CD4-positive, alpha-beta memory T cell (primary cell): ENCODE measurements at regions not wholly inside any gene's neighbourhood (a gene's known extent, or its start where the extent isn't known, plus 50 kb on each side); places are given as distances from the start of the nearest gene placed in this dataset.

Source experiments
- CTCF ChIA-PET: fragments of 350-600 bp; sonication (Branson Sonifier 250); formaldehyde crosslinking; loops from one replicate; lab custom pipeline; 2021; ENCODE audit warnings: inconsistent platforms; ENCODE audit not compliant: partially characterized antibody; lab: Charles Lee
- POLR2A ChIA-PET: fragments of 350-600 bp; sonication (Branson Sonifier 250); formaldehyde crosslinking; loops from one replicate; lab custom pipeline; 2021; ENCODE audit not compliant: partially characterized antibody; lab: Charles Lee
- DNase-seq, 5 donors: peaks; one replicate each; pipeline versions ENCODE4 v3.0.0 to v3.0.0-alpha.2; 2020 to 2022; ENCODE audit warnings: mixed read lengths in 1 of 5
- H3K27ac ChIP-seq: one replicate; pipeline ENCODE4 v1.7.0; 2013; ENCODE audit warnings: low read depth, low read length
- H3K27me3 ChIP-seq: 2 replicates; pipeline ENCODE4 v1.7.0; 2013; ENCODE audit warnings: mild to moderate bottlenecking, low read length, moderate library complexity; ENCODE audit not compliant: insufficient read depth
- H3K36me3 ChIP-seq: 2 replicates; pipeline ENCODE4 v1.7.0; 2013; ENCODE audit warnings: mild to moderate bottlenecking, low read length, moderate library complexity; ENCODE audit not compliant: insufficient read depth
- H3K4me1 ChIP-seq: 2 replicates; pipeline ENCODE4 v1.7.0; 2013; ENCODE audit warnings: mild to moderate bottlenecking, low read length, moderate library complexity; ENCODE audit not compliant: insufficient read depth
- H3K4me3 ChIP-seq, 2 donors: one replicate each; pipeline ENCODE4 v1.7.0; 2013; ENCODE audit warnings: low read length in 2 of 2, mild to moderate bottlenecking in 1 of 2
- H3K9me3 ChIP-seq, 2 donors: one replicate each; pipeline ENCODE4 v1.7.0; 2013; ENCODE audit warnings: low read length in 2 of 2, control low read depth in 1 of 2; ENCODE audit not compliant: control insufficient read depth in 1 of 2
- H3K27ac Mint-ChIP-seq, 7 donors: one replicate each; pipeline ENCODE4 v1.8.0; 2020 to 2021; ENCODE audit warnings: mixed read lengths in 7 of 7, mild to moderate bottlenecking in 6 of 7, inconsistent platforms in 3 of 7, moderate library complexity in 3 of 7
- H3K27me3 Mint-ChIP-seq, 2 donors: one replicate each; pipeline ENCODE4 v1.8.0; 2020 to 2021; ENCODE audit warnings: mixed read lengths in 2 of 2
- H3K36me3 Mint-ChIP-seq, 2 donors: one replicate each; pipeline ENCODE4 v1.8.0; 2020 to 2021; ENCODE audit warnings: mixed read lengths in 2 of 2, inconsistent platforms in 1 of 2, mild to moderate bottlenecking in 1 of 2
- H3K4me1 Mint-ChIP-seq, 4 donors: one replicate each; pipeline ENCODE4 v1.8.0; 2020 to 2021; ENCODE audit warnings: mixed read lengths in 4 of 4, mild to moderate bottlenecking in 1 of 4
- H3K4me3 Mint-ChIP-seq, 8 donors: one replicate each; pipeline ENCODE4 v1.8.0; 2020 to 2021; ENCODE audit warnings: mixed read lengths in 8 of 8, mild to moderate bottlenecking in 7 of 8, moderate library complexity in 6 of 8, inconsistent platforms in 3 of 8
- H3K9me3 Mint-ChIP-seq, 8 donors: one replicate each; pipeline ENCODE4 v1.8.0; 2020 to 2021; ENCODE audit warnings: mixed read lengths in 8 of 8, mild to moderate bottlenecking in 5 of 8, inconsistent platforms in 3 of 8, moderate library complexity in 1 of 8
- intact Hi-C: fragments of 100-400 bp; cut with micrococcal nuclease; formaldehyde crosslinking; loops from one replicate; pipeline ENCODE4 v1.15.1; 2023

DNA sequence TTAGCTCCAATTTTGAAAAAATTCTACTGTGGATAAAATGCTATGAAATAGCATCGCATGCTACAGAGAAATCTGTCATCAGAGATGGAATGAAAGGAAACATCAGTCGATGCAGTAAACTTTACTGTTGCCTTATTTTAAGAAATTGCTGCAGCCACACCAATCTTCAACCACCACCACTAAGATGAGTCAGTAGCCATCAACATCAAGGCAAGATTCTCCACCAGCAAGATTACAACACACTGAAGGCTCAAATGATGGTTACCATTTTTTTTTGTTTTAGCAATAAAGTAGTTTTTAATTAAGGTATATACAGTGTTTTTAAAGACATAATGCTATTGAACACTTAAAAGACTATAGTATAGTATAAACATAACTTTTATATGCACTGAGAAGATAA lies 95.6 kb upstream of the JUN start:
- ChIA-PET POLR2A (no interaction called here), CTCF (no interaction called here)
- Mint-ChIP-seq H3K9me3 (no peaks in the 10 kb centered on the region), H3K4me1 (peaks cover 0 to 4% (median 2%) of the 10 kb centered on the region in 4 donors), H3K27me3 (peaks cover 0 to 2% of the 10 kb centered on the region in 2 donors), H3K4me3 (no peak overlapping the region), H3K27ac (no peak overlapping the region), H3K36me3 (no peaks in the 10 kb centered on the region)
- H3K9me3 ChIP-seq = no peaks in the 10 kb centered on the region
- intact Hi-C loops = no loop called here
- H3K4me1 ChIP-seq = peaks cover 3% of the 10 kb centered on the region
- H3K27me3 ChIP-seq = no peaks in the 10 kb centered on the region
- no peaks in the 10 kb centered on the region for H3K36me3 ChIP-seq
- no peak overlapping the region for H3K27ac ChIP-seq
- no peak for DNase-seq
- no peak overlapping the region for H3K4me3 ChIP-seq

DNA sequence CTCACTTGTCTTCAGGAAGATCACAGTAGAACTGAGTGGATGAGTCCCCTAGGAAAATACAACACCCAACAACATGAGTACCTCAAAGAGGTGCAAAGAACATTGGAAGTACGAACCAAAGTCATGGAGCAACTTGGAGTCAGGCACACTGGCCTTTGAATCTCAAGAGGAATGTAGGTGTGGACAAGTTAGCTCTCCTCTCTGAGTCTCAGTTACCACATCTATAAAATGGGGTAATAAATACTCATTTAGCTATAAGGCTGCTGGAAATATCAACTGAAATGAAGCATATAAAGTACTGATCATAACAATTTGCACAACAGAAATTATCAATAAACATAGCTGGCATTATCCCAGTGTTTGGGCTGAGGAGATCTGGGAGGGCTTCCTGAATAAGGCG lies 96.7 kb upstream of the JUN start:
- Mint-ChIP-seq H3K27me3 (peaks cover 0 to 2% of the 10 kb centered on the region in 2 donors), H3K36me3 (no peaks in the 10 kb centered on the region), H3K4me3 (no peak overlapping the region), H3K9me3 (no peaks in the 10 kb centered on the region), H3K27ac (no peak overlapping the region), H3K4me1 (peaks cover 3 to 10% (median 9%) of the 10 kb centered on the region in 4 donors)
- DNase-seq = no peak
- H3K4me3 ChIP-seq = no peak overlapping the region
- intact Hi-C loops = no loop called here
- no peaks in the 10 kb centered on the region for H3K9me3 ChIP-seq
- H3K4me1 ChIP-seq = peaks cover 11% of the 10 kb centered on the region
- H3K36me3 ChIP-seq = no peaks in the 10 kb centered on the region
- POLR2A ChIA-PET = no interaction called here
- no peak overlapping the region for H3K27ac ChIP-seq
- CTCF ChIA-PET = no interaction called here
- H3K27me3 ChIP-seq = no peaks in the 10 kb centered on the region

DNA sequence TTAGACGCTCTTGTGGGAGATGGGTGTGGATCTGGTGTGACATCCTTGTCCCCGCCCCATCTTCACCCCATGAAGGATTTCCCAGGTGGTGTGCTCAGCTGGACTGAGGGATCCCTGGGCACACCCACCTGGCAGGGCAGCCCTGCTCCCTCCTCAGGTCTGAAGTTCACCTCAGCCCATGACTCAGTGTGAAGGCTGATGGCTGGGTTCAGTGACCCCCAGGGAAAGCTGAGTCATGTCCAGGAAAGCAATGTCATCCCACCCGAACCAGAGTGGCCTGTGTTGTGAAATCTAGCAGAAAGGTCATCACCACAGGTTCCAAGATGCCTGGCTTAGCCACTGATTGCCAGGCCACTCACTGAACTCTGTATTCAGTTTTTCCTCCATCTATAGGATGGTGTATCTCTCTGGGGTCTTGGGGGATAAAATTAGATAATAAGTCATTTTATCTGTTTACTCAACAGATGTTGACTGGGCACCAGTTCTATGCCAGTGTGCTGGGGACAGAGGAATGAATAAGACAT lies 97.7 kb upstream of the JUN start:
- no peaks in the 10 kb centered on the region for H3K9me3 ChIP-seq
- intact Hi-C loops = no loop called here
- Mint-ChIP-seq H3K36me3 (no peaks in the 10 kb centered on the region), H3K9me3 (no peaks in the 10 kb centered on the region), H3K27ac (no peak overlapping the region), H3K27me3 (peaks cover 0 to 2% of the 10 kb centered on the region in 2 donors), H3K4me1 (peaks cover 9 to 20% (median 17%) of the 10 kb centered on the region in 4 donors), H3K4me3 (no peak overlapping the region)
- no peak for DNase-seq
- no peaks in the 10 kb centered on the region for H3K27me3 ChIP-seq
- ChIA-PET POLR2A (no interaction called here), CTCF (no interaction called here)
- H3K4me1 ChIP-seq = peaks cover 20% of the 10 kb centered on the region
- H3K4me3 ChIP-seq = no peak overlapping the region
- no peaks in the 10 kb centered on the region for H3K36me3 ChIP-seq
- H3K27ac ChIP-seq = no peak overlapping the region

DNA sequence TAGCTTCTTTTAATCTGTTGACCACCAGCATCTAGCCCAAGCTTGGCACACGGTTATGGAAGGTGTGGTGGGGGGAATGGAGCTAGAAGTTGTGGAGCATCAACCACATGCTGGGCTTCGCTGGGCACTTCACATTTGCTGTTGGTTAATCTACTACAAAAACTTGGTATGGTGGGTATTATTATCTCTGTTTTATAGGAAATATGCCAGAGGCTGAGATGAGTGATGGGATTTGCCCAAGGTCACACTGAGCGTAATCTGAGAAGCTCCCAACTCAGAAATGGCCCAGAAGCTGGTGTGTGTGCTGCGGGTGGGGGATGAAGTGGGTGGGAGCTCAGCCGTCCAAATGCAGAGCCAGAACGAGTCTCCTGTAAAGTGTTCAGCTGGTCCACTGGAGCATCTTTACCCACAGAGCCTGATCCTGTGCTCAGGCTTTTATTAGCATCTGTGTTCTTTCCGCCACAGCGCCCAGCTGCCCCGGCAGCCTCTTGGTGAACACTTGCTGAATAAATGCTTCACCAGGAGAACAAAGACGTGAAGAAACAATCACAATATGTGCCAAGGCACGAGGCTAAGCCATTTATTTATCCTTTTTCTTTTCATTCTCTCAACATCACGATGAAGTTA lies 98.6 kb upstream of the JUN start:
- intact Hi-C loops = no loop called here
- Mint-ChIP-seq H3K27ac (no peak overlapping the region), H3K9me3 (no peaks in the 10 kb centered on the region), H3K27me3 (peaks cover 0 to 2% of the 10 kb centered on the region in 2 donors), H3K4me3 (no peak overlapping the region), H3K4me1 (peaks cover 15 to 29% (median 23%) of the 10 kb centered on the region in 4 donors), H3K36me3 (no peaks in the 10 kb centered on the region)
- peaks cover 23% of the 10 kb centered on the region for H3K4me1 ChIP-seq
- H3K27ac ChIP-seq = no peak overlapping the region
- no peaks in the 10 kb centered on the region for H3K36me3 ChIP-seq
- no peak for DNase-seq
- no peaks in the 10 kb centered on the region for H3K9me3 ChIP-seq
- ChIA-PET POLR2A (no interaction called here), CTCF (no interaction called here)
- H3K27me3 ChIP-seq = no peaks in the 10 kb centered on the region
- no peak overlapping the region for H3K4me3 ChIP-seq

DNA sequence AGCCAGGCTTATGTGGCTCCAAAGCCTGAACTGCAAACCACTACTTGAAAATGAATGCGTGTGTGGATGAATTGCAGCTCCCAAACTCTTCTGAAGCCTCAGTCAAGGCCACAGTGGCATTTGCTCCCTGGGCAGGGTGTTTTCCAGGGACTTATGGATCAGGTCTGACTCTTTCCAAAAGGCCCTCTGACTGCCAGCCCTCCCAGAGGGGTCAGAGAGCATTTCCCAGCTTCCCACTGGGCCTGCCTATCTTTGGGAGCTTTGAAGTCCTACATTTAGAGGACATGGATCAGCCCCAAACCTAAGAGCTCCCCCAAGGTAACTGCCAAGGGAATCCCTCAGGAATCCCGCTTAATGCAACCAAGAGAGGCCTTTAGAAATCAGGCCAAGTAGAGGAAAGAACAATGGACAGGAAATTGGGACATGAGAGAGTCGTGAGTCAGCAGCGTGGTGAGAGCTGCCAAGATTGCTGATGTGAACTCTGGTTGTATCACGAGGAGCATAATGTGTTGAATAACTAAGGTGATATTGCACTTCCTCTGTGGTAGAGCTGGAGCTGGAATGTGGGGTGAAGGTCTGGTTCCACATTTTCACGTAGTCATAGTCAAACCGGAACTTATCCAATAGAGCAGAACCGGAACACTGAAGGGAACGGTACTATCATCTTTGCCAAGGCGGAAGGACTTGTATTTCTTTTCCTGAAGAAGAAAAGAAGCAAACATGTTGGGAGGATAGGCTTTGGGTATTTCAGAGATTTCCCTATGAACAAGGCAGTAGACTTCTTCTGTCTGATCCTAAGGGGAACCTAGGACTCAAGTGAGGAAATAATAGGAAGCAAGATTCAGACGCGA lies 99.4 kb upstream of the JUN start:
- Histone ChIP-seq H3K36me3 (no peaks in the 10 kb centered on the region), H3K9me3 (no peaks in the 10 kb centered on the region), H3K27me3 (no peaks in the 10 kb centered on the region), H3K4me3 (no peak overlapping the region), H3K4me1 (peaks cover 23% of the 10 kb centered on the region), H3K27ac (no peak overlapping the region)
- peaks cover 0 to 2% of the 10 kb centered on the region in 2 donors for H3K27me3 Mint-ChIP-seq
- no peak overlapping the region for H3K27ac Mint-ChIP-seq
- DNase-seq = no peak
- ChIA-PET POLR2A (no interaction called here), CTCF (no interaction called here)
- no peaks in the 10 kb centered on the region for H3K36me3 Mint-ChIP-seq
- no peaks in the 10 kb centered on the region for H3K9me3 Mint-ChIP-seq
- no peak overlapping the region for H3K4me3 Mint-ChIP-seq
- intact Hi-C loops = no loop called here
- H3K4me1 Mint-ChIP-seq = peaks cover 15 to 29% (median 23%) of the 10 kb centered on the region in 4 donors

DNA sequence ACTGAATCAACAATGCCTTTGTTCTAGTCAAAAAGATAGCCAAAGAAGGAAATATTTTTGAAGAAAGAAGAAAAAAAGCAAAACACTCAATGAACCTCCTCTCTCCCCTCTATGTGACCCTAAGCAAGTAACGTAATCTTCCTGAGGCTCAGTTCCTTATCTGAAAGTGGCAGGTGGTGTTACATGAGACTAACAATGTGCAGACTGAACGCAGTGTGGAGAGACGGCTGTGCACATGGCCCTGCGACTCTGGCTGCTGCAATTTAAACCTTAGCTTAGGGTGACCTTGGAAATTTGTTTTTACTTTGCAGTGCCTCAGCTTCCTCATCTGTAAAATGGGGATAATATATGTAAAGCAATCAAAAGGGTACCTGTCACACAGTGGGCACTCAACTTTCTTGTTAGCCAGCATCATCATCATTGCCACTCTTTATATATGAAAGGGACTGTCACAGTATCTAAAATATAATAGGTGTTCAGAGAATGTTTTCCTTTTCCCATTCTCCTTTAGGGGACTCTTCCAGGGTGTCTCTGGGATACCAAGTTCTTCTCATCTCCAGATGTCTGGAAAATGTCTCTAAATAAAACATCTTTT lies 100.1 kb upstream of the JUN start:
- no peaks in the 10 kb centered on the region for H3K27me3 ChIP-seq
- Mint-ChIP-seq H3K36me3 (no peaks in the 10 kb centered on the region), H3K27ac (no peak overlapping the region), H3K9me3 (no peaks in the 10 kb centered on the region), H3K27me3 (peaks cover 0 to 2% of the 10 kb centered on the region in 2 donors), H3K4me1 (peaks cover 15 to 29% (median 23%) of the 10 kb centered on the region in 4 donors), H3K4me3 (no peak overlapping the region)
- peaks cover 23% of the 10 kb centered on the region for H3K4me1 ChIP-seq
- ChIA-PET CTCF (no interaction called here), POLR2A (no interaction called here)
- intact Hi-C loops = no loop called here
- no peak overlapping the region for H3K4me3 ChIP-seq
- H3K36me3 ChIP-seq = no peaks in the 10 kb centered on the region
- H3K27ac ChIP-seq = no peak overlapping the region
- no peak for DNase-seq
- no peaks in the 10 kb centered on the region for H3K9me3 ChIP-seq
